ENCODE measurements at regions not wholly inside any gene's neighbourhood (a gene's known extent, or its start where the extent isn't known, plus 50 kb on each side); places are given as distances from the start of the nearest gene placed in this dataset.
A peak's percentile ranks its signal among the peaks of the same experiment; 100 is the strongest.

- Histone ChIP-seq H3K27ac (ENCODE audit: low read length) (no peak overlapping the region), H3K9ac (ENCODE audit: low read depth, low read length) (no peak overlapping the region), H3K4me3 (ENCODE audit: low read length) (no peak overlapping the region)
Observed at GRCh38 chr2:145593991-145594614, 1074.2 kb upstream of the ZEB2 start.

GRCh38 chr2:145593280-145593679 lies 1073.4 kb upstream of the ZEB2 start:
- no peak overlapping the region for H3K4me3 ChIP-seq (ENCODE audit: low read length)
- no peak overlapping the region for H3K9ac ChIP-seq (ENCODE audit: low read depth, low read length)
- no peak overlapping the region for H3K27ac ChIP-seq (ENCODE audit: low read length)
- H3K9me3 ChIP-seq (ENCODE audit: insufficient read depth, low read depth, low read length), result no peaks in the 10 kb centered on the region
- peaks cover 35% of the 10 kb centered on the region for H3K4me1 ChIP-seq (ENCODE audit: insufficient read depth, low read length)
- H3K36me3 ChIP-seq (ENCODE audit: insufficient read depth, low read depth, low read length), result no peaks in the 10 kb centered on the region
- H3K27me3 ChIP-seq (ENCODE audit: insufficient read depth, low read length), result no peaks in the 10 kb centered on the region

More at GRCh38 chr2:145593991-145594614, 1074.2 kb upstream of the ZEB2 start:
- H3K4me1 ChIP-seq (ENCODE audit: insufficient read depth, low read length), result peaks cover 35% of the 10 kb centered on the region
- H3K27me3 ChIP-seq (ENCODE audit: insufficient read depth, low read length), result no peaks in the 10 kb centered on the region
- H3K9me3 ChIP-seq (ENCODE audit: insufficient read depth, low read depth, low read length), result no peaks in the 10 kb centered on the region
- H3K36me3 ChIP-seq (ENCODE audit: insufficient read depth, low read depth, low read length), result no peaks in the 10 kb centered on the region

GRCh38 chr2:145592361-145592760 lies 1072.4 kb upstream of the ZEB2 start:
- Histone ChIP-seq H3K9me3 (ENCODE audit: insufficient read depth, low read depth, low read length) (no peaks in the 10 kb centered on the region), H3K9ac (ENCODE audit: low read depth, low read length) (no peak overlapping the region), H3K4me1 (ENCODE audit: insufficient read depth, low read length) (peaks cover 32% of the 10 kb centered on the region), H3K36me3 (ENCODE audit: insufficient read depth, low read depth, low read length) (no peaks in the 10 kb centered on the region), H3K4me3 (ENCODE audit: low read length) (no peak overlapping the region; the same call in 1 of the 2 replicates), H3K27me3 (ENCODE audit: insufficient read depth, low read length) (no peaks in the 10 kb centered on the region), H3K27ac (ENCODE audit: low read length) (no peak overlapping the region)

GRCh38 chr2:145591109-145591809 lies 1071.3 kb upstream of the ZEB2 start:
- Histone ChIP-seq H3K4me1 (ENCODE audit: insufficient read depth, low read length) (peaks cover 32% of the 10 kb centered on the region), H3K36me3 (ENCODE audit: insufficient read depth, low read depth, low read length) (no peaks in the 10 kb centered on the region), H3K27ac (ENCODE audit: low read length) (no peak overlapping the region), H3K4me3 (ENCODE audit: low read length) (peak overlapping the region; percentile 15; the same call in 1 of the 2 replicates), H3K9ac (ENCODE audit: low read depth, low read length) (no peak overlapping the region; the same call in 1 of the 2 replicates), H3K27me3 (ENCODE audit: insufficient read depth, low read length) (no peaks in the 10 kb centered on the region), H3K9me3 (ENCODE audit: insufficient read depth, low read depth, low read length) (no peaks in the 10 kb centered on the region)

- H3K27me3 ChIP-seq (ENCODE audit: insufficient read depth, low read length), result no peaks in the 10 kb centered on the region
Observed at GRCh38 chr2:145587922-145588321, 1068.0 kb upstream of the ZEB2 start.

GRCh38 chr2:145584353-145584752 lies 1064.4 kb upstream of the ZEB2 start:
- H3K27me3 ChIP-seq (ENCODE audit: insufficient read depth, low read length), result no peaks in the 10 kb centered on the region
- no peaks in the 10 kb centered on the region for H3K9me3 ChIP-seq (ENCODE audit: insufficient read depth, low read depth, low read length)
- no peaks in the 10 kb centered on the region for H3K4me1 ChIP-seq (ENCODE audit: insufficient read depth, low read length)
- no peak overlapping the region for H3K4me3 ChIP-seq (ENCODE audit: low read length)
- H3K9ac ChIP-seq (ENCODE audit: low read depth, low read length), result no peak overlapping the region
- H3K27ac ChIP-seq (ENCODE audit: low read length), result no peak overlapping the region
- H3K36me3 ChIP-seq (ENCODE audit: insufficient read depth, low read depth, low read length), result no peaks in the 10 kb centered on the region

More at GRCh38 chr2:145587922-145588321, 1068.0 kb upstream of the ZEB2 start:
- Histone ChIP-seq H3K4me3 (ENCODE audit: low read length) (no peak overlapping the region), H3K27ac (ENCODE audit: low read length) (no peak overlapping the region), H3K4me1 (ENCODE audit: insufficient read depth, low read length) (peaks cover 19% of the 10 kb centered on the region), H3K36me3 (ENCODE audit: insufficient read depth, low read depth, low read length) (no peaks in the 10 kb centered on the region), H3K9me3 (ENCODE audit: insufficient read depth, low read depth, low read length) (no peaks in the 10 kb centered on the region), H3K9ac (ENCODE audit: low read depth, low read length) (no peak overlapping the region)

GRCh38 chr2:145573608-145574007 lies 1053.7 kb upstream of the ZEB2 start:
- H3K36me3 ChIP-seq (ENCODE audit: insufficient read depth, low read depth, low read length), result no peaks in the 10 kb centered on the region
- no peaks in the 10 kb centered on the region for H3K4me1 ChIP-seq (ENCODE audit: insufficient read depth, low read length)
- no peaks in the 10 kb centered on the region for H3K27me3 ChIP-seq (ENCODE audit: insufficient read depth, low read length)
- no peaks in the 10 kb centered on the region for H3K9me3 ChIP-seq (ENCODE audit: insufficient read depth, low read depth, low read length)
- no peak overlapping the region for H3K9ac ChIP-seq (ENCODE audit: low read depth, low read length)
- no peak overlapping the region for H3K27ac ChIP-seq (ENCODE audit: low read length)
- no peak overlapping the region for H3K4me3 ChIP-seq (ENCODE audit: low read length)

- Histone ChIP-seq H3K9me3 (ENCODE audit: insufficient read depth, low read depth, low read length) (no peaks in the 10 kb centered on the region), H3K36me3 (ENCODE audit: insufficient read depth, low read depth, low read length) (no peaks in the 10 kb centered on the region), H3K9ac (ENCODE audit: low read depth, low read length) (no peak overlapping the region), H3K27me3 (ENCODE audit: insufficient read depth, low read length) (no peaks in the 10 kb centered on the region), H3K27ac (ENCODE audit: low read length) (no peak overlapping the region), H3K4me1 (ENCODE audit: insufficient read depth, low read length) (no peaks in the 10 kb centered on the region), H3K4me3 (ENCODE audit: low read length) (no peak overlapping the region)
Observed at GRCh38 chr2:145572238-145572637, 1052.3 kb upstream of the ZEB2 start.

- Histone ChIP-seq H3K9me3 (ENCODE audit: insufficient read depth, low read depth, low read length) (no peaks in the 10 kb centered on the region), H3K27me3 (ENCODE audit: insufficient read depth, low read length) (no peaks in the 10 kb centered on the region), H3K9ac (ENCODE audit: low read depth, low read length) (no peak overlapping the region), H3K4me3 (ENCODE audit: low read length) (no peak overlapping the region), H3K27ac (ENCODE audit: low read length) (no peak overlapping the region), H3K4me1 (ENCODE audit: insufficient read depth, low read length) (no peaks in the 10 kb centered on the region), H3K36me3 (ENCODE audit: insufficient read depth, low read depth, low read length) (no peaks in the 10 kb centered on the region)
Observed at GRCh38 chr2:145569108-145569507, 1049.2 kb upstream of the ZEB2 start.

GRCh38 chr2:145563741-145564615 lies 1044.1 kb upstream of the ZEB2 start:
- Histone ChIP-seq H3K27ac (ENCODE audit: low read length) (no peak overlapping the region), H3K27me3 (ENCODE audit: insufficient read depth, low read length) (no peaks in the 10 kb centered on the region), H3K9me3 (ENCODE audit: insufficient read depth, low read depth, low read length) (no peaks in the 10 kb centered on the region), H3K4me3 (ENCODE audit: low read length) (no peak overlapping the region), H3K4me1 (ENCODE audit: insufficient read depth, low read length) (no peaks in the 10 kb centered on the region), H3K9ac (ENCODE audit: low read depth, low read length) (no peak overlapping the region), H3K36me3 (ENCODE audit: insufficient read depth, low read depth, low read length) (no peaks in the 10 kb centered on the region)

GRCh38 chr2:145561152-145561551 lies 1041.2 kb upstream of the ZEB2 start:
- no peaks in the 10 kb centered on the region for H3K4me1 ChIP-seq (ENCODE audit: insufficient read depth, low read length)
- no peak overlapping the region for H3K9ac ChIP-seq (ENCODE audit: low read depth, low read length)
- no peaks in the 10 kb centered on the region for H3K9me3 ChIP-seq (ENCODE audit: insufficient read depth, low read depth, low read length)
- H3K27me3 ChIP-seq (ENCODE audit: insufficient read depth, low read length), result no peaks in the 10 kb centered on the region
- H3K4me3 ChIP-seq (ENCODE audit: low read length), result no peak overlapping the region
- H3K27ac ChIP-seq (ENCODE audit: low read length), result no peak overlapping the region
- H3K36me3 ChIP-seq (ENCODE audit: insufficient read depth, low read depth, low read length), result no peaks in the 10 kb centered on the region
